T-helper 17 cell (primary cell): ENCODE measurements at regions not wholly inside any gene's neighbourhood (a gene's known extent, or its start where the extent isn't known, plus 50 kb on each side); places are given as distances from the start of the nearest gene placed in this dataset.

Experiments
- ATAC-seq: fragments of 150-1000 bp; cut with Tn5 transposase; 2 replicates; pipeline ENCODE4 v1.10.0; 2021; ENCODE audit warnings: mild to moderate bottlenecking, moderate library complexity
- DNase-seq, 3 donors: peaks; one replicate each; pipeline versions ENCODE4 v3.0.0 to v3.0.0-alpha.2; 2020 to 2021
- H3K9me3 ChIP-seq: one replicate; pipeline ENCODE4 v1.7.0; 2013; ENCODE audit warnings: low read length, mild to moderate bottlenecking; ENCODE audit not compliant: control insufficient read depth, poor library complexity, severe bottlenecking
- H3K27ac Mint-ChIP-seq: one replicate; pipeline ENCODE4 v1.8.0; 2022; ENCODE audit warnings: mild to moderate bottlenecking, moderate library complexity, mixed read lengths
- H3K27me3 Mint-ChIP-seq: one replicate; pipeline ENCODE4 v1.8.0; 2022; ENCODE audit warnings: mixed read lengths
- H3K36me3 Mint-ChIP-seq: one replicate; pipeline ENCODE4 v1.8.0; 2022; ENCODE audit warnings: low read depth, mixed read lengths
- H3K4me1 Mint-ChIP-seq: one replicate; pipeline ENCODE4 v1.8.0; 2022; ENCODE audit warnings: mild to moderate bottlenecking, mixed read lengths
- H3K4me3 Mint-ChIP-seq: one replicate; pipeline ENCODE4 v1.8.0; 2022; ENCODE audit warnings: mild to moderate bottlenecking, moderate library complexity, mixed read lengths

GRCh38 chr5:144798595-144798994 lies 627.9 kb downstream of the KCTD16 start:
- Mint-ChIP-seq H3K36me3 (no peaks in the 10 kb centered on the region), H3K27me3 (no peaks in the 10 kb centered on the region), H3K4me3 (no peak overlapping the region)

GRCh38 chr5:144794922-144795321 lies 624.2 kb downstream of the KCTD16 start:
- Mint-ChIP-seq H3K27me3 (no peaks in the 10 kb centered on the region), H3K27ac (no peak overlapping the region)

More at GRCh38 chr5:144798595-144798994, 627.9 kb downstream of the KCTD16 start:
- H3K9me3 ChIP-seq, result no peaks in the 10 kb centered on the region
- Mint-ChIP-seq H3K4me1 (no peaks in the 10 kb centered on the region), H3K27ac (no peak overlapping the region)
- DNase-seq (no peak), ATAC-seq (no peak)

GRCh38 chr5:144788556-144788955 lies 617.9 kb downstream of the KCTD16 start:
- Mint-ChIP-seq H3K27me3 (no peaks in the 10 kb centered on the region), H3K36me3 (no peaks in the 10 kb centered on the region), H3K27ac (no peak overlapping the region), H3K4me3 (no peak overlapping the region), H3K4me1 (no peaks in the 10 kb centered on the region)
- DNase-seq (no peak), ATAC-seq (no peak)
- H3K9me3 ChIP-seq, result peaks cover 4% of the 10 kb centered on the region

More at GRCh38 chr5:144794922-144795321, 624.2 kb downstream of the KCTD16 start:
- Mint-ChIP-seq H3K36me3 (no peaks in the 10 kb centered on the region), H3K4me1 (no peaks in the 10 kb centered on the region), H3K4me3 (no peak overlapping the region)
- DNase-seq, result no peak
- peaks cover 3% of the 10 kb centered on the region for H3K9me3 ChIP-seq
- ATAC-seq, result no peak

- no peaks in the 10 kb centered on the region for H3K4me1 Mint-ChIP-seq
- ATAC-seq (no peak), DNase-seq (no peak)
- no peak overlapping the region for H3K4me3 Mint-ChIP-seq
- no peaks in the 10 kb centered on the region for H3K36me3 Mint-ChIP-seq
- H3K27me3 Mint-ChIP-seq, result no peaks in the 10 kb centered on the region
- peaks cover 4% of the 10 kb centered on the region for H3K9me3 ChIP-seq
- no peak overlapping the region for H3K27ac Mint-ChIP-seq
Measured at GRCh38 chr5:144788046-144788445, 617.4 kb downstream of the KCTD16 start.

GRCh38 chr5:144779368-144779767 lies 608.7 kb downstream of the KCTD16 start:
- Mint-ChIP-seq H3K27ac (no peak overlapping the region), H3K27me3 (no peaks in the 10 kb centered on the region), H3K36me3 (no peaks in the 10 kb centered on the region), H3K4me3 (no peak overlapping the region), H3K4me1 (no peaks in the 10 kb centered on the region)
- H3K9me3 ChIP-seq, result no peaks in the 10 kb centered on the region
- DNase-seq (no peak), ATAC-seq (no peak)

GRCh38 chr5:144778561-144778960 lies 607.9 kb downstream of the KCTD16 start:
- no peaks in the 10 kb centered on the region for H3K27me3 Mint-ChIP-seq
- no peak overlapping the region for H3K4me3 Mint-ChIP-seq
- no peaks in the 10 kb centered on the region for H3K4me1 Mint-ChIP-seq
- no peaks in the 10 kb centered on the region for H3K36me3 Mint-ChIP-seq
- no peaks in the 10 kb centered on the region for H3K9me3 ChIP-seq
- no peak for DNase-seq
- no peak overlapping the region for H3K27ac Mint-ChIP-seq
- no peak for ATAC-seq

GRCh38 chr5:144774197-144774596 lies 603.5 kb downstream of the KCTD16 start:
- ATAC-seq (no peak), DNase-seq (no peak)
- Mint-ChIP-seq H3K4me1 (no peaks in the 10 kb centered on the region), H3K27me3 (no peaks in the 10 kb centered on the region), H3K4me3 (no peak overlapping the region), H3K27ac (no peak overlapping the region), H3K36me3 (no peaks in the 10 kb centered on the region)
- no peaks in the 10 kb centered on the region for H3K9me3 ChIP-seq

- no peak for DNase-seq
- Mint-ChIP-seq H3K4me1 (no peaks in the 10 kb centered on the region), H3K4me3 (no peak overlapping the region), H3K27ac (no peak overlapping the region), H3K27me3 (no peaks in the 10 kb centered on the region), H3K36me3 (no peaks in the 10 kb centered on the region)
- no peak for ATAC-seq
- no peaks in the 10 kb centered on the region for H3K9me3 ChIP-seq
Measured at GRCh38 chr5:144773628-144774027, 603.0 kb downstream of the KCTD16 start.

GRCh38 chr5:144771802-144772201 lies 601.1 kb downstream of the KCTD16 start:
- no peaks in the 10 kb centered on the region for H3K9me3 ChIP-seq
- Mint-ChIP-seq H3K27me3 (no peaks in the 10 kb centered on the region), H3K4me1 (no peaks in the 10 kb centered on the region), H3K36me3 (no peaks in the 10 kb centered on the region), H3K27ac (no peak overlapping the region), H3K4me3 (no peak overlapping the region)
- ATAC-seq (no peak), DNase-seq (no peak)

- Mint-ChIP-seq H3K36me3 (no peaks in the 10 kb centered on the region), H3K27me3 (no peaks in the 10 kb centered on the region), H3K27ac (no peak overlapping the region), H3K4me1 (no peaks in the 10 kb centered on the region), H3K4me3 (no peak overlapping the region)
- DNase-seq (no peak), ATAC-seq (no peak)
- H3K9me3 ChIP-seq, result no peaks in the 10 kb centered on the region
Measured at GRCh38 chr5:144742361-144742760, 571.7 kb downstream of the KCTD16 start.

GRCh38 chr5:144731786-144732185 lies 561.1 kb downstream of the KCTD16 start:
- ATAC-seq (no peak), DNase-seq (no peak)
- H3K27me3 Mint-ChIP-seq, result no peaks in the 10 kb centered on the region
- H3K36me3 Mint-ChIP-seq, result no peaks in the 10 kb centered on the region
- peaks cover 4% of the 10 kb centered on the region for H3K9me3 ChIP-seq
- no peak overlapping the region for H3K4me3 Mint-ChIP-seq
- H3K4me1 Mint-ChIP-seq, result no peaks in the 10 kb centered on the region
- H3K27ac Mint-ChIP-seq, result no peak overlapping the region

GRCh38 chr5:144712090-144712489 lies 541.4 kb downstream of the KCTD16 start:
- H3K27ac Mint-ChIP-seq, result no peak overlapping the region
- no peak for ATAC-seq

GRCh38 chr5:144711172-144711571 lies 540.5 kb downstream of the KCTD16 start:
- H3K36me3 Mint-ChIP-seq, result peaks cover 2% of the 10 kb centered on the region
- H3K4me1 Mint-ChIP-seq, result no peaks in the 10 kb centered on the region
- no peaks in the 10 kb centered on the region for H3K9me3 ChIP-seq
- ATAC-seq, result no peak
- no peak for DNase-seq
- H3K27me3 Mint-ChIP-seq, result no peaks in the 10 kb centered on the region
- H3K4me3 Mint-ChIP-seq, result no peak overlapping the region
- no peak overlapping the region for H3K27ac Mint-ChIP-seq

More at GRCh38 chr5:144712090-144712489, 541.4 kb downstream of the KCTD16 start:
- peaks cover 2% of the 10 kb centered on the region for H3K36me3 Mint-ChIP-seq
- no peak for DNase-seq
- no peak overlapping the region for H3K4me3 Mint-ChIP-seq
- no peaks in the 10 kb centered on the region for H3K27me3 Mint-ChIP-seq
- H3K9me3 ChIP-seq, result no peaks in the 10 kb centered on the region
- no peaks in the 10 kb centered on the region for H3K4me1 Mint-ChIP-seq

GRCh38 chr5:144710637-144711036 lies 540.0 kb downstream of the KCTD16 start:
- Mint-ChIP-seq H3K36me3 (peaks cover 2% of the 10 kb centered on the region), H3K27ac (no peak overlapping the region), H3K4me3 (no peak overlapping the region), H3K27me3 (no peaks in the 10 kb centered on the region), H3K4me1 (no peaks in the 10 kb centered on the region)
- DNase-seq, result no peak
- H3K9me3 ChIP-seq, result no peaks in the 10 kb centered on the region
- ATAC-seq, result no peak
